Caco-2 (cell line): ENCODE measurements at regions not wholly inside any gene's neighbourhood (a gene's known extent, or its start where the extent isn't known, plus 50 kb on each side); places are given as distances from the start of the nearest gene placed in this dataset.

Experiments
- BruUV-seq: library from RNA; stranded (reverse); fragments of 400-500 nt; replicated peaks from 2 replicates; lab custom pipeline; 2021; lab: Mats Ljungman, UMichigan
- CTCF ChIA-PET: fragments of 300-600 bp; sonication (Branson Sonifier 250); formaldehyde crosslinking; loops from one replicate; lab custom pipeline; 2022; ENCODE audit warnings: antibody characterized with exemption; lab: Charles Lee
- POLR2A ChIA-PET: fragments of 300-600 bp; sonication (Branson Sonifier 250); formaldehyde crosslinking; loops from one replicate; lab custom pipeline; 2022; ENCODE audit warnings: antibody characterized with exemption; lab: Charles Lee
- DNase-seq, 2 experiments: peaks; one replicate each; pipeline versions ENCODE4 v3.0.0 to v3.0.0-alpha.2; 2020 to 2022
- H3K27me3 ChIP-seq: replicated peaks from 2 replicates; pipeline ENCODE4 v1.6.0; 2011; ENCODE audit warnings: low read length; ENCODE audit not compliant: control insufficient read depth, insufficient read depth
- H3K36me3 ChIP-seq: 2 replicates; pipeline ENCODE4 v1.5.1; 2011; ENCODE audit warnings: low read length; ENCODE audit not compliant: control insufficient read depth, insufficient read depth
- H3K4me1 ChIP-seq: fragments of 250-450 bp; sonication (Bioruptor Pico); 2 replicates; pipeline ENCODE4 v1.5.1; 2020; ENCODE audit warnings: mild to moderate bottlenecking
- H3K4me3 ChIP-seq: 2 replicates; pipeline ENCODE4 v1.5.1; 2011; ENCODE audit warnings: low read depth, mild to moderate bottlenecking, control low read depth, low read length
- H3K9me3 ChIP-seq: fragments of 250-450 bp; sonication (Bioruptor Pico); 2 replicates; pipeline ENCODE4 v1.5.1; 2020; ENCODE audit warnings: mild to moderate bottlenecking, moderate library complexity
- H3K27ac Mint-ChIP-seq: one replicate; pipeline ENCODE4 v1.8.0; 2022; ENCODE audit warnings: mixed read lengths; ENCODE audit not compliant: unreplicated experiment
- H3K27me3 Mint-ChIP-seq: one replicate; pipeline ENCODE4 v1.8.0; 2022; ENCODE audit warnings: mixed read lengths; ENCODE audit not compliant: insufficient read depth, unreplicated experiment
- H3K36me3 Mint-ChIP-seq: one replicate; pipeline ENCODE4 v1.8.0; 2022; ENCODE audit warnings: mild to moderate bottlenecking, mixed read lengths; ENCODE audit not compliant: insufficient read depth, unreplicated experiment
- H3K4me1 Mint-ChIP-seq: one replicate; pipeline ENCODE4 v1.8.0; 2022; ENCODE audit warnings: low read depth, mixed read lengths; ENCODE audit not compliant: unreplicated experiment
- H3K4me3 Mint-ChIP-seq: one replicate; pipeline ENCODE4 v1.8.0; 2022; ENCODE audit warnings: mild to moderate bottlenecking, moderate library complexity, mixed read lengths; ENCODE audit not compliant: unreplicated experiment
- H3K9me3 Mint-ChIP-seq: one replicate; pipeline ENCODE4 v1.8.0; 2022; ENCODE audit warnings: mixed read lengths; ENCODE audit not compliant: unreplicated experiment
- CTCF ChIP-seq, 2 experiments: fragments of 200-600 bp in 1 of 2; IDR thresholded peaks; 1 replicate in 1 of 2; 2 replicates in 1 of 2; pipeline versions ENCODE4 v1.5.1 to v1.8.0; 2011 to 2022; ENCODE audit warnings: antibody characterized with exemption in 1 of 2, control low read depth in 1 of 2, inconsistent platforms in 1 of 2, low read depth in 1 of 2, low read length in 1 of 2, mild to moderate bottlenecking in 1 of 2, moderate library complexity in 1 of 2; ENCODE audit not compliant: insufficient read depth in 1 of 2, severe bottlenecking in 1 of 2, unreplicated experiment in 1 of 2
- intact Hi-C: fragments of 100-400 bp; cut with micrococcal nuclease; formaldehyde crosslinking; loops from one replicate; pipeline ENCODE4 v1.10.0; 2022; ENCODE audit not compliant: unreplicated experiment

- no TSS peak for BruUV-seq
- no peak for TF ChIP-seq CTCF (IDR thresholded peaks at IDR 0.05; ENCODE audit: insufficient read depth in 1 of 2, low read depth in 1 of 2, low read length in 1 of 2, severe bottlenecking in 1 of 2, unreplicated experiment in 1 of 2)
- Mint-ChIP-seq H3K27ac (no peak overlapping the region), H3K4me1 (no peaks in the 10 kb centered on the region), H3K36me3 (no peaks in the 10 kb centered on the region), H3K9me3 (no peaks in the 10 kb centered on the region), H3K27me3 (no peaks in the 10 kb centered on the region), H3K4me3 (no peak overlapping the region)
- no peak for DNase-seq
- no peaks in the 10 kb centered on the region for H3K36me3 ChIP-seq
- H3K27me3 ChIP-seq, result no peaks in the 10 kb centered on the region
- CTCF ChIA-PET, result no interaction called here
- H3K4me3 ChIP-seq, result no peak overlapping the region
- intact Hi-C loops, result no loop called here
- H3K9me3 ChIP-seq, result no peaks in the 10 kb centered on the region
- POLR2A ChIA-PET, result no interaction called here
- no peaks in the 10 kb centered on the region for H3K4me1 ChIP-seq
Measured at GRCh38 chr1:101158424-101158823, 78.4 kb upstream of the S1PR1 start.

GRCh38 chr1:101154547-101154946, 82.3 kb upstream of the S1PR1 start:
- H3K27me3 Mint-ChIP-seq, result peaks cover 1% of the 10 kb centered on the region
- no peaks in the 10 kb centered on the region for H3K27me3 ChIP-seq
- no peaks in the 10 kb centered on the region for H3K4me1 ChIP-seq
- no peaks in the 10 kb centered on the region for H3K9me3 ChIP-seq
- H3K36me3 Mint-ChIP-seq, result no peaks in the 10 kb centered on the region
- H3K4me3 Mint-ChIP-seq, result no peak overlapping the region
- intact Hi-C loops, result no loop called here
- H3K4me3 ChIP-seq, result no peak overlapping the region
- H3K9me3 Mint-ChIP-seq, result no peaks in the 10 kb centered on the region
- no peaks in the 10 kb centered on the region for H3K4me1 Mint-ChIP-seq
- no TSS peak for BruUV-seq
- ChIA-PET CTCF (no interaction called here), POLR2A (no interaction called here)
- H3K36me3 ChIP-seq, result no peaks in the 10 kb centered on the region
- no peak for DNase-seq
- TF ChIP-seq CTCF (IDR thresholded peaks at IDR 0.05; ENCODE audit: insufficient read depth in 1 of 2, low read depth in 1 of 2, low read length in 1 of 2, severe bottlenecking in 1 of 2, unreplicated experiment in 1 of 2), result no peak
- no peak overlapping the region for H3K27ac Mint-ChIP-seq

GRCh38 chr1:101153692-101154091, 83.1 kb upstream of the S1PR1 start:
- Histone ChIP-seq H3K9me3 (no peaks in the 10 kb centered on the region), H3K27me3 (no peaks in the 10 kb centered on the region), H3K36me3 (no peaks in the 10 kb centered on the region), H3K4me1 (no peaks in the 10 kb centered on the region), H3K4me3 (no peak overlapping the region)
- Mint-ChIP-seq H3K27me3 (peaks cover 3% of the 10 kb centered on the region), H3K27ac (no peak overlapping the region), H3K4me1 (no peaks in the 10 kb centered on the region), H3K36me3 (no peaks in the 10 kb centered on the region), H3K9me3 (no peaks in the 10 kb centered on the region), H3K4me3 (no peak overlapping the region)
- no peak for DNase-seq
- intact Hi-C loops, result no loop called here
- ChIA-PET POLR2A (no interaction called here), CTCF (no interaction called here)
- no peak for TF ChIP-seq CTCF (IDR thresholded peaks at IDR 0.05; ENCODE audit: insufficient read depth in 1 of 2, low read depth in 1 of 2, low read length in 1 of 2, severe bottlenecking in 1 of 2, unreplicated experiment in 1 of 2)
- BruUV-seq, result no TSS peak
